ENCODE measurements at regions not wholly inside any gene's neighbourhood (a gene's known extent, or its start where the extent isn't known, plus 50 kb on each side); places are given as distances from the start of the nearest gene placed in this dataset.

- TF ChIP-seq CTCF (conservative IDR thresholded peaks at IDR 0.05) (no peak), ZFX (IDR thresholded peaks at IDR 0.05) (no peak)
Measured at GRCh38 chr1:184836141-184836540, 81.5 kb upstream of the EDEM3 start.
